ENCODE measurements at regions not wholly inside any gene's neighbourhood (a gene's known extent, or its start where the extent isn't known, plus 50 kb on each side); places are given as distances from the start of the nearest gene placed in this dataset.

GRCh38 chr6:100121854-100122609 lies 128.0 kb upstream of the MCHR2 start:
- DNase-seq (ENCODE audit: low read depth): peak; percentile 22
- no peak overlapping the region for H3K4me3 ChIP-seq (ENCODE audit: control insufficient read depth, low read depth, low read length)
- TF ChIP-seq, protein P1, sequence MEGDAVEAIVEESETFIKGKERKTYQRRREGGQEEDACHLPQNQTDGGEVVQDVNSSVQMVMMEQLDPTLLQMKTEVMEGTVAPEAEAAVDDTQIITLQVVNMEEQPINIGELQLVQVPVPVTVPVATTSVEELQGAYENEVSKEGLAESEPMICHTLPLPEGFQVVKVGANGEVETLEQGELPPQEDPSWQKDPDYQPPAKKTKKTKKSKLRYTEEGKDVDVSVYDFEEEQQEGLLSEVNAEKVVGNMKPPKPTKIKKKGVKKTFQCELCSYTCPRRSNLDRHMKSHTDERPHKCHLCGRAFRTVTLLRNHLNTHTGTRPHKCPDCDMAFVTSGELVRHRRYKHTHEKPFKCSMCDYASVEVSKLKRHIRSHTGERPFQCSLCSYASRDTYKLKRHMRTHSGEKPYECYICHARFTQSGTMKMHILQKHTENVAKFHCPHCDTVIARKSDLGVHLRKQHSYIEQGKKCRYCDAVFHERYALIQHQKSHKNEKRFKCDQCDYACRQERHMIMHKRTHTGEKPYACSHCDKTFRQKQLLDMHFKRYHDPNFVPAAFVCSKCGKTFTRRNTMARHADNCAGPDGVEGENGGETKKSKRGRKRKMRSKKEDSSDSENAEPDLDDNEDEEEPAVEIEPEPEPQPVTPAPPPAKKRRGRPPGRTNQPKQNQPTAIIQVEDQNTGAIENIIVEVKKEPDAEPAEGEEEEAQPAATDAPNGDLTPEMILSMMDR (conservative IDR thresholded peaks at IDR 0.05; ENCODE audit: control insufficient read depth, insufficient read depth, low read depth, low read length): no peak

GRCh38 chr6:100119261-100119660 lies 125.2 kb upstream of the MCHR2 start:
- no peak overlapping the region for H3K4me3 ChIP-seq (ENCODE audit: control insufficient read depth, low read depth, low read length)
- TF ChIP-seq, protein P1 (conservative IDR thresholded peaks at IDR 0.05; ENCODE audit: control insufficient read depth, insufficient read depth, low read depth, low read length): no peak
- no peak for DNase-seq (ENCODE audit: low read depth)

DNA sequence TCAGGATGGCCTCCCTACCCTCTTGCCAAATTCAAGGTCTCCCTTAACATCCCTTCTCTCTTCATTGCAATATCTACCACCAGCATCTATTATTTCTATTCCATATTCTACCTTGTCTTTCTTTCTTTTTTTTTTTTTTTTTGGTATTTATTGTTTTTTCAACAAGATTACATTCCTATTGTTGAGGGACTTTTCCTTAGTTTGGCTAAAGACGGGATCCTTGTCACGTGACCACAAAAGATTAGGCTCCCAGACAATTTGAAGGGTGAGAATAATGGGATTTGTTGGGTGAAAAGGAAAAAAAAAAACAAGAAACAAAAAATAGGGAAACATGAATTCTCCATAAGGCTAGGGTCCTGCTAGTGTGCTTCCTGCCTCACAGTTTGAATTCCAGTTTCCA lies 124.3 kb upstream of the MCHR2 start:
- H3K4me3 ChIP-seq (ENCODE audit: control insufficient read depth, low read depth, low read length): no peak overlapping the region
- TF ChIP-seq, protein P1 (conservative IDR thresholded peaks at IDR 0.05; ENCODE audit: control insufficient read depth, insufficient read depth, low read depth, low read length): no peak
- no peak for DNase-seq (ENCODE audit: low read depth)

DNA sequence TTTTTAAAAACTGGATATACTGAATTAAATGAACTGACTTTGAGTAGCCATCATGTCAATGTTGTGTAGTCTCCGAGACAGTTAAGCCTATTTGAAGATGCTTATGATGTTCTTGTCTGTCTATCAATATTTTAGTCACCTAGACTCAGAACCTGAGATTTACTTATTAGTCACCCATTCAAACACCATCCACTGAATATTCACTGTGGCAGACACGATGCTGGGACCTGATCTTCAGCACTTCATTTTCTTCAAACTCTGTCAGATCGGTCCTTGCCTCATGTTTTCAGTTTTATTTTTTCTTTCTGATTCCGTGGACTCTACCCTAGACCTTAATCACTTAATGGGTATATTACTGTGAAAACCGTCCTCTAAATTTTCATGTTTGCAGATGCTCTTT lies 123.7 kb upstream of the MCHR2 start:
- TF ChIP-seq, protein P1 (conservative IDR thresholded peaks at IDR 0.05; ENCODE audit: control insufficient read depth, insufficient read depth, low read depth, low read length): no peak
- no peak overlapping the region for H3K4me3 ChIP-seq (ENCODE audit: control insufficient read depth, low read depth, low read length)
- no peak for DNase-seq (ENCODE audit: low read depth)

DNA sequence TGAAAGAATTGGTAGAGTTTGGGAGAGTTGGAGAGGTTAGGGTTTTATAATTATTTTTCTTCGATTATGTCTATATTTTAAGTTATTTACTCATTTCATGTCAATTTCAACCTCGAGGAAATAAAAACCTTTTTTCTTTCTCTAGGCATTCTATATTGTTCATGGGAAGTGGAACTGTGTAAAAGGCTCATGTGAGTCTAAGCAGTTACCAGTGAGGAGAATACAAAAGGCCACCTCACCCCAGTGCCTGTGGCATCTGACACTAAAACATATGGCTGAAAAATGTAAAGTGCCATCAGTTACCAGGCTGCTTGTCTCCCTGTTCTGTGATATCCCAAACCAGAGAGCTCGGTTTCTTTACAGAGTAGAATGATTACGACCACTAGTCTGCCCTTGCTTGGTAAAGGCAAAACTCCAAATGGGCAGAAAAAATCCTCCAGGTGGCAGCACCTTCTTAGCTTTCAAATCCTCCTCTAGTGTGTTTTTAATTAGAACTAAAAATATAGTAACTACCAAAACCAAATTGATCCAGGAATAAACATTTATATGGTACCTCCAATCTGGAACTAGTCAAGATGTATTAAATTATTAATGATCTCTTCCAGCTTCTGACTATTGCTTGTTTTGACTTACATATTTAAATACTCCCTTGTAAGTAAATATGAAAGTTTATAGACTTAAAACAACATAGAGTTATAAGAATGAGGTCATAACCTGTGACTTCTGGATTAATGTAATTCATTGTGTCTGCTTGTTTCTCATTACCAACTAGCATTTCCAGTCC lies 122.6 kb upstream of the MCHR2 start:
- no peak overlapping the region for H3K4me3 ChIP-seq (ENCODE audit: control insufficient read depth, low read depth, low read length)
- TF ChIP-seq, protein P1 (conservative IDR thresholded peaks at IDR 0.05; ENCODE audit: control insufficient read depth, insufficient read depth, low read depth, low read length): peak; percentile 86
- DNase-seq (ENCODE audit: low read depth): peak; percentile 85

GRCh38 chr6:100115407-100116101 lies 121.5 kb upstream of the MCHR2 start:
- TF ChIP-seq, protein P1 (conservative IDR thresholded peaks at IDR 0.05; ENCODE audit: control insufficient read depth, insufficient read depth, low read depth, low read length): no peak
- no peak for DNase-seq (ENCODE audit: low read depth)
- no peak overlapping the region for H3K4me3 ChIP-seq (ENCODE audit: control insufficient read depth, low read depth, low read length)
